ENCODE measurements at regions not wholly inside any gene's neighbourhood (a gene's known extent, or its start where the extent isn't known, plus 50 kb on each side); places are given as distances from the start of the nearest gene placed in this dataset.
"Not testable (repeated sequence)": the region's sequence is repeated elsewhere in the genome, so short reads cannot be mapped to it uniquely, and the experiment has no call there.

DNA sequence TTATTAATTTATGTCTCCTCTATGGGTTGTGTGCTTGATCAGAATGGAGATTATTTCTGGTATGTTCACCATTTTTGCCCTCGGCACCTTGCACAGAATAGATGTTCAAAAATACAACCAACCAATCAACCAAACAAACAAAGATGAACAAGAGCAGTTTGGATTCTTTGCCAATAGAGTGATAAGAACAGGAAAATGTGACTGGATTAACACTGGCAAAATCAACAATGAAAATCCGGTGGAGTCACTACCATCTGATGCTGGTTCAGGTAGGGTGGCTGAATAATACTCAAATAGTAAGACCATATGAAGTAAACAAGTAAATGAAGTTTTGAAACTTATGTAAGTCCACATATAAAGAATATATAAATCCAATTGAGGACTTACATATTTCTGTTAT is 685.0 kb upstream of the EPHA5 start:
- no peak for DNase-seq

DNA sequence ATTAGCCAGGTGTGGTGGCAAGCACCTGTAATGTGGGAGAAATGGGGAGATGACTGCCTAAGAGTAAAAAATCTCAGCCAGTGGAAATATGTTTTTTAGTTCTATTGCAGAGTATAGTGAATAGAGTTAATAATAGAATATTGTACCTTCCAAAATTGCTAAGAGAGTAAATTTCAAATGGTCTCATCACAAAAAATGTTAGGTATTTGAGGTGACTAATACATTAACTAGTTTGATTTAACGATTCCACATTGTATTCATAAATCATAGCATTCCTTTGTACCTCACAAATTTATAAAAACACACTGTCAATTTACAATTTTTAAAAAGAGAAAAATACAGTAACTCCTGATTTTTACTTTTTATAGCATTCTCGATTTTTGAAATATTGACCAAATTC is 681.5 kb upstream of the EPHA5 start:
- DNase-seq: no peak

DNA sequence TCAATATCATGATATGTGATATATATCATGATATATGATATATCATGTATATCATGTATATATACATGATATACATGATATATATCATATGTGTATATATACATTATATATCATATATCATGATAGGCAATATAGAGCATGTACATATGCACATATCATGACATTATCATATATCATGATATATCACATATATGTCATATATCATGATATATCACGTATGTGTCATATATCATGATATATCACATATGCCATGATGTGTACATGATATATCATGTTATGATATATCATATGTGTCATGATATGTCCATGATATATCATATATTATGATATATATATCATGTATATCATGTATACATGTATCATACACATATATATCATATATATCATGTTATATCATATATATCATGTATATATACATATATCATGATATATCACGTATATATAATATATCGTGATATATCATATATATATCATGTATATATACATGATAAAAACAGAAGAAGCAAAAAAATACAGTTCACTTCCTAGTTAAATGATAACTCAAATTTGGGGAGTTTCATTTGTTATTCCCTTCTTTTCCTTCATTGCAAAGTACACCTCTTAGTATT is 670.1 kb upstream of the EPHA5 start:
- DNase-seq: no peak

DNA sequence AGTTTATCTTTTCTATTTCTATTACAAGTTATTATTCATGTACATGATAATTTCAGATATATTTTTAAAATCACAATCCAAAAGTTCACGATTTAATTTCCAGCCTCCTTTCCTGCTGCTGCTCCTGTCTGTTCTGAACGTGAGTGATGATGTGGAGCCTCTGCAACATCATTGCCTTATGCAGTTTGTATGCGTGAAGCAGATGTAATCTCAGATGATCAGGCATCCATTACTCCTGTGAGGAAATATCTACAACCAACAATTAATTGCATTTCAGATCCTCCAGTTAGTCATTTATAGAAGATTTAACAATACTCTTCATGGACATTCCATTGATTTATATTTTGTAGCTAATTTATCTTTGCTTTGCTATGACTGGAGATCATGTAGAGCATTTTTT is 668.7 kb upstream of the EPHA5 start:
- no peak for DNase-seq

DNA sequence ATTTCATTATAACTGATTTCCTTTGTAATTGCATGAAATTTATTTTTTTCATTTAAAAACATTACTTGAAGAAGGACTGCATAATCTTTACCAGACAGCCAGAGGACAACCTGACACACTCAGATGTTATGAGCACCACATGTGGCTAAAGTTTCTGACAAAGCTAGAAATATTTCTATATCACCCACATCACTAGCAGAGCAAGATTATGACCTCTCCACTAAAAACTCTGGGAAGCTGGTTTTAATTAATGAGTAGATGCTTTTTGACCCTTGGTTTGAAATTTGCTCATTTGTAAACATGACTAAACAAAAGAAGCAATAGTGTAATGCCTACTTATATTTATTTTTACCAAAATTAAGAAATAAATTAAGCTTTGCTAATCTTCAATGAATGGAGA is 661.5 kb upstream of the EPHA5 start:
- no peak for DNase-seq

DNA sequence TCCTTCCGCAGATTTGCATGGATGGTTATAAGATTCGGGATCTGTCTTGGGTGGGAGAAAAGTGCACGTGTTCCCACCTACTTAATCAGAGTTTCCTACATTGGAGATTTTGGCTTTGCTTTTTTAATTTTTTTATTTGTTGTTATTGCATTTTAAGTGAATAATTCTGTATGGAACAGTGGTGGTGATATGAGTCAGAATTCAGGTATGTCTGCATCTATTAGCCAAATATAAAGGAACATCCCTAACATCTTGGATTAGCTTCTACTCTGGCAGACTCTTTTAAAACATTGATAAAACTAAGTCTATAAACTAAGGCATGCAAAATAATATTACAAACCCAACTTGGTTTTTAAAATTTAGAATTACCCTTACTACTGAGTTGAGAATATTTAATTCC is 659.8 kb upstream of the EPHA5 start:
- no peak for DNase-seq

DNA sequence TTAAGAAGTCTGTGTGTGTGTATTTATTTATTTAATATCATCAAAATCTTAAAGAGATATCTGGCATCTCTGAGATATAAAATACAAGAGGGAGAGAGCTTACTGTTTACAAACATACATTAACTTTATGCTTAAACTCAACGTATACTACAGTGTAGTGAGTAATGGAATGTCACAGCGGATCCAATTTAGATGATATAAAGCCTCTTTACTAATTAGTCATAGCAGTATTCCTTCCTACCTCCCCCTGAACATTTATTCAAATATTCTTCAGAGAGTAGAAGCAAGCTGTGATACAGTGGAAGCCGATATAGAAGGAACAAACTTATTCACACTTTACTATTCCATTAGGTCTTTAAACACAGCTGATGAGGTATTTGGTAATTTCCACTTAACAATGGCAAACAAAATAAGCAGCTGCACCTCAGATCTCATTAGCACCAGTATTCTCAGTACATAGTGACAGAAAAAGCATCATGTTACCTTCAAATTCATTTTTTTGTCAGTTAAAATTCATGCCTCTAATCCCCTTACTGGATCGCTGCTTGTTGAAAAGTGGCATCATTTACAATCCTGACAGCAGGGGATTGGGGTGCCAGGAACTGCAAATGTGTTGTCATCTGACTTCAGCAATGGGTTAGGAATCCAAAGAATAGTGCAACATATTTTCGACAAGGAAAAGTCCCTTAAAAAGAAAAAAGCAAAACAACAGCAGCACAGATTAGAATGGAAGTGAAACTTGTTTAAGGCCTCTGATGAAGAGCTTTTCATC is 658.7 kb upstream of the EPHA5 start:
- no peak for DNase-seq

DNA sequence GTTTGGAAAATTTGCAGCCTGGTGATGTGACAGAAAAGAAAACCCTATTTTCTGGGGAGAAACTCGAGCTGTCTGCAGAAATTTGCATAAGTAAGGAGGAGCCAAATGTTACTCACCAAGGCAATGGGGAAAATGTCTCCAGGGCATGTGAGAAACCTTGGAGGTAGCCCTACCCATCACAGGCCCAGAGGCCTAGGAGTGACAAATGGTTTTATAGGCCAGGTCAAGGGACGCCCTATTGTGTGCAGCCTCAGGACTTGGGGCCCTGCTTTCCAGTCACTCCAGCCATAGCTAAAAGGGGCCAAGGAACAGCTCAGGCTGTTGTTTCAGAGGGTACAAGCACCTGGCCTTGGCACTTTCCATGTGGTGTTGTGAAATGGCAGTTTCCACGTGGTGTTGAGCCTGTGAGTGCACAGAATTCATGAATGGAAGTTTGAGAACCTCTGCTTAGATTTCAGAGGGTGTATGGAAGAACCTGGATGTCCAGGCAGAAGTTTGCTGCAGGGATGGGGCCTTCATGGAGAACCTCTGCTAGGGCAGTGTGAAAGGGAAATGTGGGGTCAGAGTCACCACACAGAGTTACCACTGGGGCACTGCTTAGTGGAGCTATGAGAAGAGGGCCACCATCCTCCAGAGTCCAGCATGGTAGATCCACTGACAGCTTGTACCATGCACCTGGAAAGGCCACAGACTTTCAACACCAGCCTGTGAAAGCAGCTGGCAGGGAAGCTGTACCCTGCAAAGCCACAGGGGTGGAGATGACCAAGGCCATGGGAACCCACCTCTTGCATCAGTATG is 637.6 kb upstream of the EPHA5 start:
- DNase-seq: no peak

DNA sequence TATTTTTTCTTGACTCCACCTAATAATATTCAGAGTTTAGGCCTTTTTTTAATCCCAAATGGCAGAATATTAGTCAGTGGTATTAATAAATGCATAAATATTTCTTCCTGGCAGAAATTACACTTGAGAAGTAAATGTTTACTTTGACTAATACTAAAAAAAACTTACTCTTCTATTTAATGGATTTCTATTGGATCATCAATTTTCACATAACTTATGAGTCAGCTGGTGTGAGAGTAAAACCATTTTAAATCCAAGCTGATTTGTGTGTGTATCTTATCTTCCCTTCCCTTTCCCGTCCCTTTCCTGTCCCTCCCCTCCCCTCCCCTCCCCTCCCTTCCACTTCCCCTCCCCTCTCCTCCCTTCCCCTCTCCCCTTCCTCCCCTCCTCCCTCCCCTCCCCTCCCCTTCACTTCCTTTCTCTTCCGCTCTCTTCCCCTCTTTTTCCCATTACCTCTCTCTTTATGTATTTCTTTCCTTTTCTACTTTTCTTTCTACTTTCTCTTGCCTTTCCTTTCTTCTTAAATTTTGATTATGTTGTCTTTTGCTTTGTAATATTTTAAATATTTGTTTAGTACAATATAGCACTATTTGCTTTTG is 630.1 kb upstream of the EPHA5 start:
- no peak for DNase-seq

DNA sequence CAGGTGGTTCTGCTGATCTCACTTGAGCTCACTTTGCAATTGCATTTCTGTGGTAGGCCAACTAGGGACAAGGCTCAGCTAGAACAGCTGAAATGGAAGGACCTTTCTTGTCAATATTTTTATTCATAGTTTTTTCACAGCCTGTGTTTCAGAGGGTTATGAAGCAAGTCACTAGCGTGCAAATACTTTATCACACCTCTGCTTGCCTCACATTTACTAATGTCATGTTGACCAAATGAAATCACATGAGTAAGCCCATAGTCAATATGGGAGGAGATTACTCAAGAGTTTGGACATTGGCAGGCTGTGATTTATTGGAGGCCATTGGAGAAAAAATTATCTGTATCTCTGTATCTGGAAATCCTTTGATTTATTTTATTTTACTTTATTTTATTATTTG is 628.3 kb upstream of the EPHA5 start:
- DNase-seq: no peak

DNA sequence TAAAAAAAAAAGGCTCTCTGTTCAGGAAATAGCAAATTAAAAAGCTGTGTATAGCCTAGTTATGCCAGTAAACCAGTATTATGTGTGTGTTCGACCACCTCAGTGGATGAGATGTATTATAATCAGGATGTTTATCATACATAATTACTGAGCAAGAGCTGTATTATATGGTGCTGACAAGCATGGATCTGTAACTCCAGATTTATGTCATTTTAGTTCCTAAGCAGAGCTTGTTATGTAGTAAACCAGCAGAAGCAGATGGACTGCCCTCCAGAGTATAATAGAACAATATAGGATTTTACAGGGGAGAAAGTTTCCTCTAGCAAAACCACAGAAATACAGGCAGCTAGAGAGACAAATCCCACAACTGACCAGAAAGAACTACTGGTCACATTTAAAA is 627.4 kb upstream of the EPHA5 start:
- DNase-seq: no peak

DNA sequence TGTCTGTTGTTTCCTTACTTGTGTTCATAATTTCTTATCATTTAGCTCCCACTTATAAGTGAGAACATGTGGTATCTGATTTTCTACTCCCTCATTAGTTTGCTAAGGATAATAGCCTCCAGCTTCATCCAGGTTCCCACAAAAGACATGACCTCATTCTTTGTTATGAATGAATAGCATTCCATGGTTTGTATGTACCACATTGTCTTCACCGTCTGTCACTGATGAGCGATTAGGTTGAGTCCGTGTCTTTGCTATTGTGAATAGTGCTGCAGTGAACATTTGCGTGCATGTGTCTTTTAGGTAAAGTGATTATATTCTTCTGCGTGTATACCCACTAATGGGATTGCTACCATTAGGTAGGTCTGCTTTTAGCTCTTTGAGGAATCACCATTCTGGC is 624.3 kb upstream of the EPHA5 start:
- DNase-seq: no peak

DNA sequence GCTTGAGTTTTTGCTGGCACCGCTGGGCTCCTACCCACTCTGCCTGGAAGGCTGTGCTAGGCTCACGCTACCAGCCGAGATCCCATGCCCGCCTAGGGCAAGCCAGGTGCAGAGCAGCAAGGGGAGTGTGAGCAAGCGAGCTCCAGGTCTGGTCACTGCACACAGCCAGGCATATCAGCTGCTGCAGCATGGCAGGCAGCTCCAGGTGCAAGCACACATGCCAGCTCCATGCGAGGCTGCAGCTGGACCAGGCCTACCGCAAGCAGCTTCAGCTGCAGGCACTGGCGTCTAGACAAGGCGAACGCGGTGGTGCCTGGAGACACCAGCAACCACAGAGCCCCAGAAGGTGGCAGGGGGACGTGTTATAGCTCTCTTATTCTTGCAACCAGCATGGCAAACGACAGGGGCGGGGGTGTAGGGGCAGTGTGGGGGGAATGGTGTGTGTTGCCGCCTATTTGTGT is 614.7 kb upstream of the EPHA5 start:
- no peak for DNase-seq

DNA sequence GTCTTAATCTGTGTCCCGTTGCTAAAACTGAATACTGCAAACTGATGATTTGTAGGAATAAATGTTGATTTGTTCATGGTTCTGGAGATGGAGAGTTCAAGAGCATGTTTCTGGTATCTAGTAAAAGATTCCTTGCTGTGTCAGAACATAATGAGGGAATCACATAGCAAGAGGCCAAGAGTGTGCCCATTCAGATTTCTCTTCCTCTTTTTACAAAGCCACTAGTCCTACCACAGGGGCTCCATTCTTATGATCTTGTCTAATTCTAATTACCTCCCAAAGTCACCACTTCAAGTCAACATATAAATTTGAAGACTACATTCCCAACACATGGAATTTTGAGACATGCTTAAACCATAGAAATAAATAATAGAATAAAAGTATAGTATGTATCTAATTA is 608.8 kb upstream of the EPHA5 start:
- no peak for DNase-seq

DNA sequence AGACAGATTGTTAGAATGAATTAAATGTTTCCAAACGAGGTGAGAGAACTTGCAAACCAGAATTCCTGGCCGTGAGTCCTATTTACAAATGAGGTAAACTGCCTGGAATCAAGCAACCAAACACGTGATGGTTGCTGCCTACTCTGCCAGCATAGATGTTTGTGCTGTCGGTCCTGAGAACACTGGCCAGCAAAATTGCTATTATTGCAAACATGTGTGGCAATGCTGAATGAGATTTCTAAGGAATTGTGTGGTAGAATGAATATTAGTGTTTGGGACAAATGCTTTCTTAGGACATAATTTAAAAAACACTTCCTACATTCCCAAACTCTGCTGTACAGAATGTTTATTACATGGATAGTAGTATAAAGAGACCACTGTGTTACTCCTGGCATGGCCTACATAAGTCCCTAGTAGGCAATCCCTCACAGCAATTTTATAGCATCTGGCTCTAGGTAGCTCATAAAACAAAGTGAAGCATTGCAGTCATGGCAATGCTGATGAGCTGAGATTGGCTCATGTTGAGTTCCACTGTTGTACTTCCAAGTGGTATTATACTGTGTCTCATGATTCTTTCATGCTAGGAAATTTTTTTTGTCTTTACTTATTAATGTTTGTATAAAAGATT is 605.2 kb upstream of the EPHA5 start:
- DNase-seq: no peak

DNA sequence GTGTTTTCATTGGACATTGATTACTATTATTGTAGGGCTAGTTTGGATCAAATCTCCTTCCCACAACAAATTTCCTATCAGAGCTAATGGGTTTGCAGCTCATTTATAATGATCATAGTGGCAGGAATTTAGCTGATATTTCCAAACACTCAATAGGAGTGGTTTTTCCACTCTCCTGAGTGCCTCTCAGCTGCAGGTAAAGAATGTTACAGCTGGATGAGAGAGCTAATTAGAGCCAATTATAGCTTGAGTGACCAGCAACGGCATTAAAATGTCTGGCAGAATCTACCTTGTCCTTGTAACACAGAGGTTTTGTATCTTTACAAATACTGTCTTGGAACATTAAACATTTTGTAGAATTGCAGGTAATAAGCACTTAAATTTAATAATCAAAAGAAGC is 602.8 kb upstream of the EPHA5 start:
- no peak for DNase-seq

DNA sequence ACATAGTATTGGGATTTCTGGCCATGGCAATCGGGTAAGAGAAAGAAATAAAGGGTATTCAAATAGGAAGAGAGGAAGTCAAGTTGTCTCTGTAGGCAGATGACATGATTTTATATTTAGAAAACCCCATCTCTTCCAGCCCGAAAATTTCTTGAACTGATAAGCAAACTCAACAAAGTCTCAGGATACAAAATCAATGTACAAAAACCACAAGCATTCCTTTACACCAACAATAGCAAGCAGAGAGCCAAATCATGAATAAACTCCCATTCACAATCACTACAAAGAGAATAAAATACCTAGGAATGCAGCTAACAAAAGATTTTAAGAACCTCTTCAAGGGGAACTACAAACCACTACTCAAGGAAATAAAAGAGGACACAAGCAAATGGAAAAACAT is 600.1 kb upstream of the EPHA5 start:
- not testable (repeated sequence) for DNase-seq

DNA sequence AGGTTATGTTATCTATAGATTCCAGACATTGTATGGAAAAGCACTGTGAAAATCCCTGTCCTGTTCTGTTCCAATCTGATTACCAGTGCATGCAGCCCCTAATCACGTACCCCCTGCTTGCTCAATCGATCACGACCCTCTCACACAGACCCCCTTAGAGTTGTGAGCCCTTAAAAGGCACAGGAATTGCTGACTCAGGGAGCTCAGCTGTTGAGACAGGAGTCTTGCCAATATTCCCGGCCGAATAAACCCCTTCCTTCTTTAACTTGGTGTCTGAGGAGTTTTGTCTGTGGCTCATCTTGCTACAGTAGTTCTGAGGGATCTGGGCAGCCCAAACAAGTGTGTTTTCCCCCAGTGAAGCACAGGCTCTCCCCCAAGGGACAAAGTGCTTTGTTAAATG is 596.3 kb upstream of the EPHA5 start:
- not testable (repeated sequence) for DNase-seq

DNA sequence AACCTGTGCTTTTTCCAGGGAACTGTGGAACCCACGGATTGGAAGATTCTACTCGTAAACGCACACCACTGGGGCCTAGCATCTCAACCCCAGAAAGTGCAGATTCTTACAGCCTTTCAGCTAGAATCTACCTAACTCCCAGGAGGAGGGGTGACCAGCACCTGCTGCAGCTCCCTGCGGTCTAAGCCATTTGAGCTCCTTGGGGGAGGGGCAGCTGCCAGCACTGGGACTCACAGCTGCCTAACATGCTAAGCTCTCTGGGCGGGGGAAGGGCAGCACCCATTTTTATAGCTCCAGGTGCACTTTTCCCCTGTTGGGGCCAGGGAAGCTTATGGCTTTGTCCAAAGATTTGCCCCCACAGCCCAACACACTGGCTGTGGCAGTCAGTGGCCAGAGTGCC is 595.7 kb upstream of the EPHA5 start:
- no peak for DNase-seq

DNA sequence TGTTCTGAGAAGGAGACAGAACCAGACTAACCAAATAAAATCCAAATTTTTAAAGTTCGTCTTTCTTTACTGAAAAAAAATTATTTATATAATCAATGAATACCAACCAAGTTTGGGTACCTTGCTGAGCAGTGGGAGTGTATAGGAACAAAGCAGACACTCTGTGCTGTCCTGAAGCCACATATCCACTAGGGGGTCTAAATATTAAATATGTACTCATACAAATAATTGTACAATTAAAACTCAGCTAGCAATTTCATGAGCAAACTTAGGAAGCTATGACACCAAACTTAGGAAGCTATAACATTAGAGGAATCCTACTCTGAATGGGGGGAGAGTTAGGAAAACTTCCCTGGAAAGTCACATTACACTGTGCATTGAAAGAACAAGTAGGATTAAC is 582.0 kb upstream of the EPHA5 start:
- DNase-seq: no peak

DNA sequence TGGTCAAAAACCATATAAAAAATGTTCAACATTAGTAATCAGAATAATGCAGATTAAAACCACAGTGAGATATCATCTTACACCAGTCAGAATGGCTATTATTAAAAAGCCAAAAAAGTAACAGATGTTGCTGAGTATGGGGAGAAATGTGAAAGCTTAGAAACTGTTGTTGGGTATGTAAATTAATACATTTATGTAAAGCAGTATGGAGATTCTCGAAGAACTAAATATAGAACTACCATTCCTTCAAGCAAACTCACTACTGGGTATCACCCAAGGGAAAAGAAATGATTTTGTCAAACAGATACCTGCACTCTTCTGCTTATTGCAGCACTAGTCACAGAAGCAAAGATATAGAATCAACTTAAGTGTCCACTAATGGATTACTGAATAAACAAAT is 576.4 kb upstream of the EPHA5 start:
- no peak for DNase-seq

DNA sequence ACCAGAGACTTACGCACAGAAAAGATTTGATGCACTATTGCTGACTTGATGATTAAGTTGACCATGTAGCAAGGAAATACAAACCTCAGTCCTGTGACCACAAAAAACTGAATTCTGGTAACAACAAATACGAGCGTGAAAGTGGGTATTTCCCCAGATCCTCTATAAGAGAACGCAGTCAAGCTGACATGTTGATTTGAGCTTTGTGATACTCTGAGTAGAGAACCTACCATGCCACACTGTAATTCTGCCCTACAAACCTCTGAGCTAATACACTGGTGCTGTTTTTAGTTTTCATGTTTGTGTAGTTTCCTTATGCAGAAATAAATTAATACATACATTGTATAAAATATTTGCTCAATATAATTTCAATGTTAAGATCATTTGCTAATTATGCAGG is 565.6 kb upstream of the EPHA5 start:
- no peak for DNase-seq

DNA sequence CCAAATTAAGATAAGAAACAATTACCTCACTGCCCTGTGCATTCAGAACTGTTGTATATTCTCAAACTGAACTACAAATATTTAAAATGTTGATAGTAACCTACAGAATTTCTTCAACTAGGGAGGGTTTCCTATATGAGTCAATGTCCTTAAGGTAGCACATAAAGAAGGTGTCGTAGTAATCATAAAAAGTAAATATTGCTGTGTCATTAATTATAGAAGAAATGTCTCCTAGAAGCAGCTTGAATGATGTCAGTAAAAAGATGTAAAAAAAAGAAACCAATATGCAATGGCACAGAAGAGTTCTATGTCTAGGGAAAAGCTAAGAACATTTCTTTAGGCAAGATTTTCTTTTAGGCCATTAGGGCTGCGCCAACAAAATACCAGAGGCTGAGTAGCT is 559.6 kb upstream of the EPHA5 start:
- no peak for DNase-seq

All from activated CD8-positive, alpha-beta memory T cell treated with anti-CD3 and anti-CD28 coated beads, Interleukin-2, amount 50 U/mL, for 48 hours (primary cell).